ENCODE measurements at regions not wholly inside any gene's neighbourhood (a gene's known extent, or its start where the extent isn't known, plus 50 kb on each side); places are given as distances from the start of the nearest gene placed in this dataset.

- no peaks in the 10 kb centered on the region for H3K27me3 Mint-ChIP-seq
- no peak for ATAC-seq
- DNase-seq, result no peak
- no peak overlapping the region for H3K27ac Mint-ChIP-seq
- H3K9me3 ChIP-seq (ENCODE audit: control insufficient read depth, low read length, poor library complexity, severe bottlenecking), result no peaks in the 10 kb centered on the region
- no peaks in the 10 kb centered on the region for H3K36me3 Mint-ChIP-seq (ENCODE audit: low read depth)
- H3K4me1 Mint-ChIP-seq, result no peaks in the 10 kb centered on the region
- no peak overlapping the region for H3K4me3 Mint-ChIP-seq
These were observed 1054.1 kb upstream of the GBE1 start for GRCh38 chr3:82815417-82816058.

GRCh38 chr3:82814660-82815059 is 1053.2 kb upstream of the GBE1 start:
- no peaks in the 10 kb centered on the region for H3K9me3 ChIP-seq (ENCODE audit: control insufficient read depth, low read length, poor library complexity, severe bottlenecking)
- Mint-ChIP-seq H3K4me3 (no peak overlapping the region), H3K27ac (no peak overlapping the region), H3K4me1 (no peaks in the 10 kb centered on the region), H3K27me3 (no peaks in the 10 kb centered on the region), H3K36me3 (ENCODE audit: low read depth) (no peaks in the 10 kb centered on the region)
- DNase-seq (no peak), ATAC-seq (no peak)

- H3K9me3 ChIP-seq (ENCODE audit: control insufficient read depth, low read length, poor library complexity, severe bottlenecking), result no peaks in the 10 kb centered on the region
- H3K4me1 Mint-ChIP-seq, result no peaks in the 10 kb centered on the region
- H3K27me3 Mint-ChIP-seq, result no peaks in the 10 kb centered on the region
- no peak for ATAC-seq
- no peak for DNase-seq
- H3K4me3 Mint-ChIP-seq, result no peak overlapping the region
- H3K27ac Mint-ChIP-seq, result no peak overlapping the region
- H3K36me3 Mint-ChIP-seq (ENCODE audit: low read depth), result no peaks in the 10 kb centered on the region
These were observed 1046.3 kb upstream of the GBE1 start for GRCh38 chr3:82807781-82808180.

- Mint-ChIP-seq H3K4me3 (no peak overlapping the region), H3K27ac (no peak overlapping the region), H3K27me3 (no peaks in the 10 kb centered on the region), H3K4me1 (no peaks in the 10 kb centered on the region), H3K36me3 (ENCODE audit: low read depth) (no peaks in the 10 kb centered on the region)
- H3K9me3 ChIP-seq (ENCODE audit: control insufficient read depth, low read length, poor library complexity, severe bottlenecking), result no peaks in the 10 kb centered on the region
- DNase-seq, result no peak
- no peak for ATAC-seq
These were observed 1041.1 kb upstream of the GBE1 start for GRCh38 chr3:82802501-82802900.

DNA sequence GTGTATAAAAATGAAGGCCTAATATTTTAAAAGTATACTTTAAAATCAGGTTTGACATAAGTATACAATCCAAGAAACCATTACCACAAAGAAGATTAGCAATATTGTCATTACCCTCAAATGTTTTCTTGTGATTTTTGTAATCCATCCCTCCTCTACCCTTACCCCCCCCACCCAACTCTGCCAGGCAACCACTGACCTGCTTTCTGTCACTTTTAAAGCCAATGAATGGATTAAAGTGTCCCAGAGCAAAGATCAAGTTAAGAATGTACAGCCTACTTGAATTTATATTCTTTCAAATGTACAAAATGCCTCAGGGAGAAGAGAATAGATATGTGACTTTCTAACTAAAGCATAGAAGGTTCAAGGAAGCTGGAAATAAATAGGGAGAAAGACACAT is 1038.8 kb upstream of the GBE1 start:
- H3K4me1 Mint-ChIP-seq, result no peaks in the 10 kb centered on the region
- no peak overlapping the region for H3K27ac Mint-ChIP-seq
- ATAC-seq (no peak), DNase-seq (no peak)
- no peaks in the 10 kb centered on the region for H3K9me3 ChIP-seq (ENCODE audit: control insufficient read depth, low read length, poor library complexity, severe bottlenecking)
- H3K36me3 Mint-ChIP-seq (ENCODE audit: low read depth), result no peaks in the 10 kb centered on the region
- no peaks in the 10 kb centered on the region for H3K27me3 Mint-ChIP-seq
- no peak overlapping the region for H3K4me3 Mint-ChIP-seq

GRCh38 chr3:82796765-82797164 is 1035.3 kb upstream of the GBE1 start:
- H3K36me3 Mint-ChIP-seq (ENCODE audit: low read depth), result no peaks in the 10 kb centered on the region
- ATAC-seq, result no peak
- H3K27me3 Mint-ChIP-seq, result no peaks in the 10 kb centered on the region
- no peak overlapping the region for H3K4me3 Mint-ChIP-seq
- no peak overlapping the region for H3K27ac Mint-ChIP-seq
- H3K4me1 Mint-ChIP-seq, result no peaks in the 10 kb centered on the region
- no peaks in the 10 kb centered on the region for H3K9me3 ChIP-seq (ENCODE audit: control insufficient read depth, low read length, poor library complexity, severe bottlenecking)
- DNase-seq, result no peak

- no peak for ATAC-seq
- Mint-ChIP-seq H3K27me3 (no peaks in the 10 kb centered on the region), H3K36me3 (ENCODE audit: low read depth) (no peaks in the 10 kb centered on the region), H3K4me1 (no peaks in the 10 kb centered on the region), H3K27ac (no peak overlapping the region), H3K4me3 (no peak overlapping the region)
- H3K9me3 ChIP-seq (ENCODE audit: control insufficient read depth, low read length, poor library complexity, severe bottlenecking), result no peaks in the 10 kb centered on the region
- DNase-seq, result no peak
These were observed 1029.8 kb upstream of the GBE1 start for GRCh38 chr3:82791241-82791640.

DNA sequence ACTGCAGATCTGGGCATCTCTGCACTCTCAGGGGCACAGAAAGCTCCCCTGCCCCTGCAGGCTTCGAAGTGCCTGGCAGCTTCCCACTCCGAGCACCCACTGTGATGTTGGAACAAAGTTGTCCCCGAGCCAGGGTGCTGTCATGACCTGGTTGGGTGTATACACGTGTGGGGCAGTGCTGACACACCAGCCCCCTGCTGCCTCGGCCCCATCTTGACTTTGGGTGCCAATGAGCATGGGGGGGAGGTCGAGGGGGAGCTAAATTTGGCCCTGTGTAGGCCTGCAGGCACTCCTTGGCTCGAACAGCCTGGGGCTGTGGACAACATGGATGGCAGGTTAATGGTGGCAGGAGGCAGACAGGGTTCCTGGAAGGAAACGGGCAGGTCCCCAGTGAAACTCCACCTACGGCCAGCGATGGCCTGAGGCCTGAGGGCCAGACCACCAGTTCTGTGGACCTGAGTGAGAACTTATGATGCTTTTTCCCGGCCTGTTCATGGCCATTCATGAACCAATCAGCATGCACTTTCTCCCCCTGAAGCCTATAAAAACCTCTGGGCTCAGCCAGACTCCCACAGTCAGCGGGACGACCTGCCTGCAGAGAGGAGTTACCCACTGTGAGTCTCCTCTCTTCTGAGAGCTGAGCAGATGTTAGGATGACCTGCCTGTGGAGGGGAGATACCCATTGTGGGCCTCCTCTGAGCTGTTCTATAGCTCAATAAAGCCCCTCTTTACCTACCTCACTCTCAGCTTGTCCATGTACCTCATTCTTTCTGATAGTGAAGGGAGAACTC is 1029.1 kb upstream of the GBE1 start:
- H3K4me3 Mint-ChIP-seq, result no peak overlapping the region
- DNase-seq, result no peak
- no peaks in the 10 kb centered on the region for H3K4me1 Mint-ChIP-seq

GRCh38 chr3:82783194-82783593 is 1021.7 kb upstream of the GBE1 start:
- no peak for ATAC-seq
- no peaks in the 10 kb centered on the region for H3K27me3 Mint-ChIP-seq
- no peak overlapping the region for H3K4me3 Mint-ChIP-seq

More for the DNA sequence above, 1029.1 kb upstream of the GBE1 start:
- Mint-ChIP-seq H3K27ac (no peak overlapping the region), H3K36me3 (ENCODE audit: low read depth) (no peaks in the 10 kb centered on the region), H3K27me3 (no peaks in the 10 kb centered on the region)
- no peaks in the 10 kb centered on the region for H3K9me3 ChIP-seq (ENCODE audit: control insufficient read depth, low read length, poor library complexity, severe bottlenecking)
- no peak for ATAC-seq

GRCh38 chr3:82773207-82773606 is 1011.8 kb upstream of the GBE1 start:
- Mint-ChIP-seq H3K27ac (no peak overlapping the region), H3K4me3 (no peak overlapping the region), H3K36me3 (ENCODE audit: low read depth) (no peaks in the 10 kb centered on the region), H3K27me3 (no peaks in the 10 kb centered on the region), H3K4me1 (no peaks in the 10 kb centered on the region)
- DNase-seq, result no peak
- no peak for ATAC-seq
- H3K9me3 ChIP-seq (ENCODE audit: control insufficient read depth, low read length, poor library complexity, severe bottlenecking), result no peaks in the 10 kb centered on the region

More at GRCh38 chr3:82783194-82783593, 1021.7 kb upstream of the GBE1 start:
- H3K9me3 ChIP-seq (ENCODE audit: control insufficient read depth, low read length, poor library complexity, severe bottlenecking), result no peaks in the 10 kb centered on the region
- Mint-ChIP-seq H3K36me3 (ENCODE audit: low read depth) (no peaks in the 10 kb centered on the region), H3K27ac (no peak overlapping the region), H3K4me1 (no peaks in the 10 kb centered on the region)
- no peak for DNase-seq

DNA sequence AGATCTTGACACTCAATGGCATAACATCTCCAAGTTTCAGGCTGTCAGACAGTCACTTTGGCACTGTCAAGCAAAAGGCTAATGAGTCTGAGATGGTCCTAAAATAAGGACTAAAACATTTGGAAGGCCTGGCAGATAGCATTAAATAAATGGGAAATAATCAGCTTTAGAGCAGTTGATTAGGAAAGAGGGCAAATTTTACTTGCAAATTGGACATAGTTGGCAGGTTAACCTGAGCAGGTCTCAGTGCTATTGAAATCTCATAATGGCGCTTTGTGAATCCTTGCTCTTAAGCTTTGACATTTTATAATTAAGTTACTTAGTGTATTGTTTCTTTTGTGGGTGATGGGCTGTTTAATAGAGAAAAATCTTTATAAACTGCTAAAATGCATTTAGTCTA is 1003.1 kb upstream of the GBE1 start:
- ATAC-seq, result no peak
- Mint-ChIP-seq H3K4me1 (no peaks in the 10 kb centered on the region), H3K4me3 (no peak overlapping the region)

GRCh38 chr3:82761858-82762257 is 1000.4 kb upstream of the GBE1 start:
- no peaks in the 10 kb centered on the region for H3K27me3 Mint-ChIP-seq
- H3K9me3 ChIP-seq (ENCODE audit: control insufficient read depth, low read length, poor library complexity, severe bottlenecking), result no peaks in the 10 kb centered on the region
- ATAC-seq, result no peak
- no peaks in the 10 kb centered on the region for H3K4me1 Mint-ChIP-seq
- H3K27ac Mint-ChIP-seq, result no peak overlapping the region
- no peaks in the 10 kb centered on the region for H3K36me3 Mint-ChIP-seq (ENCODE audit: low read depth)
- no peak for DNase-seq
- no peak overlapping the region for H3K4me3 Mint-ChIP-seq

More for the DNA sequence above, 1003.1 kb upstream of the GBE1 start:
- H3K9me3 ChIP-seq (ENCODE audit: control insufficient read depth, low read length, poor library complexity, severe bottlenecking), result no peaks in the 10 kb centered on the region
- Mint-ChIP-seq H3K27me3 (no peaks in the 10 kb centered on the region), H3K27ac (no peak overlapping the region), H3K36me3 (ENCODE audit: low read depth) (no peaks in the 10 kb centered on the region)
- DNase-seq, result no peak

DNA sequence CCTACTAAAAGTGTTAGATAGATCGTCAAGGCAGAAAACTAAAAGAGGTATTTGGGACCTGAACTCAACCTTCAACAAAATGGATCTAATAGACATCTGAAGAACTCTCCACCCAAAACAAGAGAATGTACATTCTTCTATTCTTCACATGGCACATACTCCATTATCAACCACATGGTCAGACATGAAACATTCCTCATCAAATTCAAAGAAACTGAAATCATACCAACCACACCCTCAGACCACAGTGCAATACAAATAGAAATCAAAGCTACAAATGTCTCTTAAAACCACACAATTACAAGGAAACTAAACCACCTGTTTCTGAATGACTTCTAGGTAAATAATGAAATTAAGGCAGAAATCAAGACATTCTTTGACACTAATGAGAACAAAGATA is 984.1 kb upstream of the GBE1 start:
- Mint-ChIP-seq H3K4me1 (no peaks in the 10 kb centered on the region), H3K27me3 (no peaks in the 10 kb centered on the region), H3K27ac (no peak overlapping the region), H3K4me3 (no peak overlapping the region), H3K36me3 (ENCODE audit: low read depth) (no peaks in the 10 kb centered on the region)
- ATAC-seq, result no peak
- no peak for DNase-seq
- H3K9me3 ChIP-seq (ENCODE audit: control insufficient read depth, low read length, poor library complexity, severe bottlenecking), result no peaks in the 10 kb centered on the region

DNA sequence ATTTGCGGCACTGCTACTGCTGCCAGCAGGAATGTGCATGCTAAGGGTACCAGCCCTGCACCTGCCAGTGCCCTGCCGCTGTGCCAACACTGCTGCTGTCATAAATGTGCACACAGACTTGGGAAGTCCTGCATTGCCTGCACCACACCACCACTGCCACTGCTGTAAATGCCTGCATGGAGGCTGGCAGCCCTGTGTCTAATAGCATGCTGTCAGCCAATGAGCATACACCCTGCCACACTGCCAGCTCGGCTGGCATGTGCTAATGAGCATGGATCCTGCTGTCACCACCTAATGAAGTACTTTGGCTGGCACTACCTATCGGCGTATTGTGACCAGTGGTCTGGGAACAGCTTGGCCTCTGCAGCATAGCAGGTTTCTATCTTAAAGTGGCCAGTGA is 981.8 kb upstream of the GBE1 start:
- no peaks in the 10 kb centered on the region for H3K36me3 Mint-ChIP-seq (ENCODE audit: low read depth)
- DNase-seq (no peak), ATAC-seq (no peak)
- no peak overlapping the region for H3K27ac Mint-ChIP-seq
- H3K4me3 Mint-ChIP-seq, result no peak overlapping the region
- no peaks in the 10 kb centered on the region for H3K9me3 ChIP-seq (ENCODE audit: control insufficient read depth, low read length, poor library complexity, severe bottlenecking)
- H3K27me3 Mint-ChIP-seq, result no peaks in the 10 kb centered on the region
- no peaks in the 10 kb centered on the region for H3K4me1 Mint-ChIP-seq

Data from T-helper 17 cell (primary cell).